ENCODE measurements at regions not wholly inside any gene's neighbourhood (a gene's known extent, or its start where the extent isn't known, plus 50 kb on each side); places are given as distances from the start of the nearest gene placed in this dataset.

DNA sequence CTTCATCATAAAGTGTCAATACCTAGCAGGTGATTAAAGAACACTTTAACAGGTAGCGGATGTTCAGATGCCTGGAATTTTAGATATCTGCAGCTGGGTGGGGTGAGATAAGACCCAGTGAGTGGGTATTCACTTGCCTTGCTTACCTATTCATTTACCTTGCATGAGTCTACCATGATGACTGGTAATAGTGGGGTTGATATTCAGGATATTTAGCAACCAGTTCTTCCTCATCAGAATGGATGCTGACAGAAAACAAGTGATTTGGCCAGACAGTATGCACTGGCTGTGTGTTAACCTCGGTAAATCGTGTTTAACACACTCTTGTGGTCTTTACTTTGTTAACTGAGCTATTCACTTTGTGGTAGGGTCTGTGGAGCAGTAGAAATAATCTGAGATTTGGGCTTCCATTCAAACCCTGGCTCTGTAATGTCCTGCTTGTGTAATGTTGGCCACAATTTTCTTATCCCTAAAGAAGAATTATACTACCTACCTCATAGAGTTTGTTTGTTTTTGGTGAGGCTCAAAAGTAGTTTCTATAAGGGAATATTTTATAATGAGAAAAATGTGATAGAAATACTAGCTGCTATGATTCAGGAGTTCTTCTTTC lies 391.9 kb upstream of the TBL1XR1 start:
- TF ChIP-seq, protein P1, sequence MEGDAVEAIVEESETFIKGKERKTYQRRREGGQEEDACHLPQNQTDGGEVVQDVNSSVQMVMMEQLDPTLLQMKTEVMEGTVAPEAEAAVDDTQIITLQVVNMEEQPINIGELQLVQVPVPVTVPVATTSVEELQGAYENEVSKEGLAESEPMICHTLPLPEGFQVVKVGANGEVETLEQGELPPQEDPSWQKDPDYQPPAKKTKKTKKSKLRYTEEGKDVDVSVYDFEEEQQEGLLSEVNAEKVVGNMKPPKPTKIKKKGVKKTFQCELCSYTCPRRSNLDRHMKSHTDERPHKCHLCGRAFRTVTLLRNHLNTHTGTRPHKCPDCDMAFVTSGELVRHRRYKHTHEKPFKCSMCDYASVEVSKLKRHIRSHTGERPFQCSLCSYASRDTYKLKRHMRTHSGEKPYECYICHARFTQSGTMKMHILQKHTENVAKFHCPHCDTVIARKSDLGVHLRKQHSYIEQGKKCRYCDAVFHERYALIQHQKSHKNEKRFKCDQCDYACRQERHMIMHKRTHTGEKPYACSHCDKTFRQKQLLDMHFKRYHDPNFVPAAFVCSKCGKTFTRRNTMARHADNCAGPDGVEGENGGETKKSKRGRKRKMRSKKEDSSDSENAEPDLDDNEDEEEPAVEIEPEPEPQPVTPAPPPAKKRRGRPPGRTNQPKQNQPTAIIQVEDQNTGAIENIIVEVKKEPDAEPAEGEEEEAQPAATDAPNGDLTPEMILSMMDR (IDR thresholded peaks at IDR 0.05; ENCODE audit: low read depth, low read length), result no peak
- no peak for TF ChIP-seq POLR2A (IDR thresholded peaks at IDR 0.05; ENCODE audit: extremely low read depth, insufficient read length)
